T follicular helper cell (primary cell): ENCODE measurements at regions not wholly inside any gene's neighbourhood (a gene's known extent, or its start where the extent isn't known, plus 50 kb on each side); places are given as distances from the start of the nearest gene placed in this dataset.

Source experiments
- DNase-seq: peaks from one replicate; pipeline ENCODE4 v3.0.0-alpha.2; 2020; ENCODE audit warnings: low read depth

DNA sequence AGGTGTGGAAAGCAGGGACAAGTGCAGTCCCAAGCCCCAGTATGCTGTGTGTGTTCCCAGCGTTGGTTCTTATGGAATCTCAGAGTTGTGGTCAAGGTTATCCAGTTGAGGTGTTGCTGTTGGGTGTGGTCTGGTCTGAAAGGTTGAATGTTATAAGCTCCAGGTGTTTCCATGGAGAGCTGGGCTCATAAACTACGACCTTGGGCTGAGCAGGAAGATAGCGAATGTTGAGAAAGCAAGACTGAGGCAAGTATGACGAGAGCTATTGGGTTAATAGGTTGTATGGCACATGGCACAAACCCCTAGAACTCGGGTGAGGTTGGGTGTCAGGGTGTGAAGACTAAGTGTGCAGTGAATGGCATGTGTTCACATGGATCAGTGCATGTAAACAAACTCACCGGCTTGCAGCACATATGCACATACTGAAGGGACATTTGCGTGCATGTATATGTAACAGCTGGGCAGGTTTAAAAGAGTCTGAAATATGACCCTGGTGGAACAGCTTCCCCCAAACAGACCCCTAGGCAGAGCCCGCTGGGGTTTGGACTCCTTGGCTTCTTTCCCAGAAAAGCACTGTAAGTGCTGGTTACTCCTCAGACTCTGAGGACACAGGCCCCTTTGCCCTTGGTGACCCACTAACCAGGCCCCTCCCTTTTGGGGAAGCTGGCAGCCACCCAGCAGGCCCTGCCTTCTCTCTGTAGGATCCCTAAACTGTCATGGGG, 117.5 kb downstream of the NAV1 start:
- no peak for DNase-seq

DNA sequence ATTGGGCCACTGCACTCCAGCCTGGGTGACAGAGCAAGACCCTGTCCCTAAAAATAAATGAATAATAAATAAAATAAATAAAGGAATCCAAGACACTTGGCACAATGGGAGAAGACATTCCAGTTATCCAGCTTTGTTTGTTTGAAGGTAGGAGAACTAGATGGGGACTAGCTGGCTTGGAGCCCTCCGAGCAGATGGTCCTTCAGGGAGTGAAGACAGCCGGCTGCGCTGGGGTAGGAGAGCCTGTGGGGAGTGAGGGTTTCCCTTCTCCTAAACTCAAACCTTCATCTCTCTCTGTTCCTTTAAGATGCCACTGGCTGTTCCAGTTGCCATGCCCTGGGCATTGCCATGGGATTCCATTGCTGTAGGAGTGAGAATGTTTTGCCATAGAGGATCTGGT, 120.6 kb downstream of the NAV1 start:
- no peak for DNase-seq

DNA sequence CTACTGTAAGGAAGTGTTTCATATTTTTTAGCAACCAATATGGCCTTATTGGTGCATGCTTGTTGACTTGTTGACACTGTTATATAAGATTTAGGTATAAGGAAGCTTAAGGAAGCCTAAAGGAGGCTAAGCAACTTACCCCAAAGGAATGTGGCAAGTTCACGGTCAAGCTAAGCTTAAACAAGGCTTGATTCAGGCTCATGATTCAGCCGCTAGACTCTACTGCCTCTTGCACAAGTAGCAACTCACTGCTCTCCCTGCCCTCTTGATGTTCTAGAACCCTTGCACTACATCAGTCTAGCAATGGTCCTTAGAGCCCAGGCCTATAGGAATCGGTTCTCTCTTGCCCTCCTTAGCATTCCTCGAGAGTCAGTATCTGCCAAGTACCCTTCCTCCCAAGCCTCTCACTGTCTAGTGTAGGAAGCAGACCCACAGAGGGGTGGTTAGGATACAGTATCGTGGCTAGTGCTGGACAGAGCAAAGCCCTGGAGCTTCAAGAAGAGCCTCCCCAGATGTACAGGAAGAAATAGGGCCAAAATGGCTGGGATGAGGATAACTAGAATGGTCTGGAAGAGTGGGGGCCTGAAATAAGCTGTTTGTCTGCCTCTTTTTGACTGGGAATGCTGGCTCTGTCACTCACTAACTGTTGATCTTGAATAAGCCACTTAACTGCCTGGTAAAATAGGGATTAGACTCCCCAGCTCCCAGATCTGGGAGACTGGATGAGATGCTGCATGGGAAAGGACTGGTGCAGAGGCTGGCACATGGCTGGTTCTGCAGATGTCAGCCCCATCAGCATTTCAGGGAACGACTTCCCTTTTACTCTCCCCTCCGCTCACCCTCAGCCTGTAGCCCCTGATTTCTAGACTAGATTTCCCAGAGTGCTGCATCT, 122.2 kb downstream of the NAV1 start:
- DNase-seq, result no peak

DNA sequence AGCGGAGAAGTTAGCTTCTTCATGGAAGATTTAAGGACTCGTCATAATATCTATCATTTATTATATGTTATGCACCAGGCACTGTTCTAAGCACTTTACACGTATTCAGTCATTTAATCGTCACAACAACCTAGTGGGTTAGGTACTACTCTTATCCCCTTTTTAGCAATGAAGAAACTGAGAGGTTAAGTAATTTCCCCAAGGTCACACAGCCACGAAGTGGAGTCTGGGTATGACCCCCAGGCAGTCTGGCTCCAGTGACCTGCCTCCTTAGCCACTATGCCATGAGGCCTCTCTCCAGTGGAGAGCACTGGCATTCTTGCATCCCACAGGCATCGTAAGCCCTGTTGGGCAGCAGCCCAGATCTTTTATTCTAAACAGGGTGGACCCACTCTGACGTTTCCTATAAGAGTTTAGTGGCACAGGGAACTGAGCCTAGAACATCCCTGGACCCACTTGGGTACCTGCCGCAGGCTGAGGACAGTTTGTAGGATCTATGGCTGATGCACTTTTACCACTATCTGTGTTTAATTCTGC, 123.0 kb downstream of the NAV1 start:
- DNase-seq, result no peak

DNA sequence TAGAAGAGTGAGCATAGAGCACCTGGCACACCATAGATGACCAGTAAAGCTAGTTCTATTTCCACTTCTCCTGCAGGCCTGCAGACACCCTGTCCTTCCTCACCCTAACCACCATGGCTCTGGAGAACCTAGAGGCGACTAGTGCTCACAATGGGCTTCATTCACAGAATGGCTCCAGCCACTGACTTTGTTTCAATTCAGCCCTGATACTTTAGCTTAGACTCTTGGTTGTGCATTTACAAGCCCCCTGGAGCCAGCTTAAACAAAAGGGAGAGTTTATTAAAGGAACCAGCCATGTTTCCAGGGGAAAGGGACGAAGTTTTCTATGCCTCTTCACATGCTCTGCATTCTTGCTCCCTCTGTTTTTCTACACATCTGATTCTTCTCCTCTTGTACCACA, 123.7 kb downstream of the NAV1 start:
- no peak for DNase-seq

DNA sequence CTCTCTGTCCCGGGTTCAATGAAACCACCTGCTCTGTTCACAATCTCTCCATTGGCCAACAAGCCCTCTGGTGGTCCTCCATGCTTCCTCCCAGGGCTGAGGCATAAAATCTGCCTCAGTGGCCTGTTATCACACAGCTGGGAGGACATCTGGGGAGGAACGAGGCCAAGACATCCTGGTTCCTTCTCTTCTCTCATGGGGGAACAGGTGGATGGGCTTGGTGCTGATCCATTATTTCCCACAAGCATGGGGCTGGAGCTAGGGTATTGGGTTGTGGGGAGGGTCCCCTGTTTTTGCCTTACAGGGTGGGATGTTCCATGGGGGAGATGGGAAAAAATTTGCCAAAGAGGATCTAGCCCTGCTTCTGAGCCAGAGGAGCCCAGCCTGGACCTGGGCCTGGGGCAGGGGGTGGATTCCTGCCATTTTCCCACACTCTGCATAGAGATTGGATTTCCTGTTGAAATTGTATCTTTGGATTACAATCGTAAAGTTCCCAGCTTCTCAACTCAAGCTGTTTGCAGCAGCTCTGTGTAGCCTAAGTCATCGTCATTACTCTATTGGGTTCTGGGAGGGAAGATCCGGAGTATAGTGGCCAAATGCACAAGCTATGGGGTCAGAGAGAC, 124.7 kb downstream of the NAV1 start:
- no peak for DNase-seq

DNA sequence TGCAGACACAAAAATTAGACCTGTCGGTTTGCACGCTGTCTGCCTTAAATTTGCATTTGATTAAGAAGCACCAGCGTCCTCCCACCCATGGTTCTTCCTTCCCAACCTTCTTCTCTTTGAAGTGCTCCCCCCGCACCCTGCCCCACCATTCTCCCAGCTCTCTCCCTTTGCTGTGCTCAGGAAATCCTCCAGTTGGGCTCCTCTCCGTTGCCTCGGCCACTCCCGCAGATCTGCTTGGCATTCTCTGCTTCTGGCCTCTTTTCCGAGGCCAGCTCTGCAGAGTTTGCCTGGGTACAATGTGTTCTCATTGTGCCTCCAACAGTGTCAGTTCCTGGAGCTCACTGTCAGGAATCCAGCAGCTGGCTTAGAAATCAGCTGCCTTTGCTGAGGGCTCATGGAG, 126.1 kb downstream of the NAV1 start:
- DNase-seq, result no peak

DNA sequence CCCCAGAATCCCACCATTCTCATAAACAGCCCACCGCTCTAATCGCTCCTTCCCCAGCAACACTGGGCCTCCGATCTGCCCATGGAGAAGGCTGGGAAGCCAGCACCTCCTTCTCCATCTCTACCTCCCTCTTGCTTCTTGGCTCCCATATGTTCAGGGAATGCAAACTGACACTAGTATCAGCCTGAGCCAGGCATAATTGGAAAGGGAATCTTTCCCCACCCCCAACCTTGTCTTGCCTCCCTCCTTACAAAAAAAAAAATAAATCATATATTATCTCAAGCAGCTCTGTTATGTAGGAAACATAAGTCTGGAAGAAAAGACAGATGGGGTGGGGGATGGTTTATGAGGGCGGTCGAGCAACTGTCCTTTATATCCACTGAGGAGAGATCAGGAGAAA, 127.2 kb downstream of the NAV1 start:
- DNase-seq, result no peak

DNA sequence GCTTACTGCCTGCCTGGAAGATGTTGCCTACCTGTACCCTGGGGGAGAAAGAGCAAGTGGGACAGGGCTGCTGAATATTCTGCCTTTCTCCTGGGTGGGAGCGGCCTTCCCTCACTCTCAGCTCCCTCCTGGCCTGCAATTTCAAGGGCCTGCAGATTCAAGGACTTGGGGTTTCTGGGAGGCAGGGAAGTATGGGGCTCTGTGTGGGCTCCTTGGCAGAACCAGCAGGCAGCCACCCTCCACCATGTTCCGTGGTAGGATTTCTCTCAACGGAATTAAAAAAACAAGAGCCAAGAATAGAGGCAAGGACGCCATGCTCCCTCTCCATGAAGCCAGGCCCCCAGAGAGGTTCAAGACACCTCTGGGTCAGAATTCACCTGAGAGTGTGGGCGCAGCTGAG, 127.7 kb downstream of the NAV1 start:
- no peak for DNase-seq

DNA sequence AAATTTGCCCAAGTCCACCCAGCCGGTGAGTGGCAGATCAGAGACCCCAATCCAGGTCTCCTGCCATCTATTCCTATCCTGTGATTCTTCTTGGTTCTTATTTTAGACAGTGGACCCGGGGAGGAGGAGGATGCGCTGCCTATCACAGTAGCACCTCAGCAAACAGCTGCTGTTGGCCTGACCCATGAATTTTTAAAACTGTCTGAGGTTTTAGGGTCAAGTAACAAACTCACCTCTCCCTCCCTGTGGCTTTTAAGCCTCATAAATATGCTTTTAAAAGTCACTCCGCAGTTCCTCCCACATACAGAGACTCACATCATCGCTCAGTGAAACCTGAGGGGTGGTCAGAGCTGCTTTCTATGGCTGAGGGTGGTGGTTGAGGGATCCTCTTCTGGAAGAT, 128.6 kb downstream of the NAV1 start:
- DNase-seq, result no peak

DNA sequence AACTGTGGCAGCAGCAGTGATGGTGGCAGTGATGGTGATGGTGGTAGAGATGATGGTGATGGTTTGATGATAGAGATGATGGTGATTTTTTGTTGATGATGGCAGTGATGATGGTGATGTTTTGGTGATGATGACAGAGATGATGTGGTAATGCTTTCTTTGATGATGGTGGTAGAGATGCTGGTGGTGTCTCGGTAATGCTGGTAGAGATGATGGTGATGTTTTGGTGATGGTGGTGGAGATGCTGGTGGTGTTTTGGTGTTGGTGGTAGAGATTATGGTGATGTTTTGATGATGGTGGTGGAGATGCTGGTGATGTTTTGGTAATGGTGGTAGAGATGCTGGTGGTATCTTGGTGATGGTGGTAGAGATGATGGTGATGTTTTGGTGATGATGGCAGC, 131.6 kb downstream of the NAV1 start:
- no peak for DNase-seq

DNA sequence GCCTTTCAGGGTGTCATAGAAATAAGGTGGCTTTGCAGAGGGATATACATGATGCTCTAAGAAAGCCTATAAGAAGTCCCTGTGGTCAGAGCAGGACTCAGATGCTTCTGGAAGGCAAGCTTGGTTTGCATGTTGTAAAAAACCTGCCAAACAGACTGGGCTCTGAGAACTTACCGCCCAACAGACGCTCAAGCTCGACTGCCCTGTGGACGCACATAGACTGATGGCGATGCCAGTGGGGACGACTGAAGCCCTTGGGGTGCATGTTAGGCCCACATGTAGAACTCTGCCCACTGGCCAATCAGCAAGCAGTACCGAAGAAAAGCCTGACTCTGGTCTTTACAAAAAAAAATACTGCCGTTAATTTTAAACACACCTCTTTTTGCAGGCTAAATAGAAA, 133.8 kb downstream of the NAV1 start:
- no peak for DNase-seq

DNA sequence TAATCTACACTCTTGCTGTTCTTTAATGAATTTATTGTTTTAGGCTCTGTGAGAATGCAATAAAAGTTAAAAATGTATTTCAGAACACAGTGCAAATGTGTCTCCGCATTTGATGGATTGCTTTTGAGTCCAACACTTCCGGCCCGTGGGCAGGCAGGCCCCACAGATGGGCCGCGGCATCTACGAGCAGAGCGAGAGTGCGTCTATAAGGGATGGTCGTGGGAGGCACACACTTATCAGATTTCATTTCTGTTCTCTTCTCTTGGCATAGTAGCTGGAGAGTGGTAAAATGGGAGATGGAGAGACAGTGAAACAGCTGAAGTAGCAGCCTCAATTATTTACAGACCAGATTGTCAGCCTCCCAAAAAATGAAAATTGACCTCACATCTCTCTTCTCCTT, 134.2 kb downstream of the NAV1 start:
- no peak for DNase-seq

DNA sequence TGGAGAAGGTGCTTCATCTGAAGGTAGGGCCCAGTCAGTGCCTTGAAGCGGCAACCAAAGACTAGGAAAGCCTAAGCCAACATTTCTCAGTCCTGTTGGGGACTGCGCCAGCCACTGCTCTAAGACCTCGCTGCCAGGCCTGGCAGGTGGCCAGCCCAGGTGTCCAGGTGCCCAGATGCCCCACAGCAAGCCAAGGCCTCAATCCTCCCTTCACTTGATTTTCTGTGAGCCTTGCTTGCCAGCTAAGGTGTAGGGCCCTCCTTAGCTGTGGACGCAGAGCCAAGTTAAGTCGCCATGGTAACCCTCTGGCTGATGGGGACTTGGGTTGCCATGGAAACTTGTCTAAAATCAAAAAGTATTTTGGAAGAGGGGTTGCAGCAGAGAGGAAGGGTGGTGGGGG, 135.0 kb downstream of the NAV1 start:
- no peak for DNase-seq

DNA sequence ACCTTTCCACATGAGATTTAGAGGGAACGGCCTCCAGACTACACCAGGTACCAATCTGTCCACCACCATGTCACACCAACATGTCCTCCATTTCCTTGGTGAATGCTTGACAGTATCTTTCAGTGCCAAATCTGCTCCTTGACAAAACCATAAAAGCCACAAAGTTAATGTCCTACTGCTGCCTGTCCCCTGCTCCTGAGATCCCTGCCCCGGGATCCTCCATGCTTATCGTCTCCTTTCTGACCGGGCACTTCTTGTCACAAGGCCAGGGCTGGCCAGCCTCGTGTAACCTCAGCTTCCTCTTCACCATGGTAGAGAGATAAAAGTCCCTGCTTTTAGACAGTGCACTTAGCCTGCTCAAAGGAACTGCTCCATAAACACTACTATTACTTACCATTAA, 136.2 kb downstream of the NAV1 start:
- DNase-seq, result no peak

DNA sequence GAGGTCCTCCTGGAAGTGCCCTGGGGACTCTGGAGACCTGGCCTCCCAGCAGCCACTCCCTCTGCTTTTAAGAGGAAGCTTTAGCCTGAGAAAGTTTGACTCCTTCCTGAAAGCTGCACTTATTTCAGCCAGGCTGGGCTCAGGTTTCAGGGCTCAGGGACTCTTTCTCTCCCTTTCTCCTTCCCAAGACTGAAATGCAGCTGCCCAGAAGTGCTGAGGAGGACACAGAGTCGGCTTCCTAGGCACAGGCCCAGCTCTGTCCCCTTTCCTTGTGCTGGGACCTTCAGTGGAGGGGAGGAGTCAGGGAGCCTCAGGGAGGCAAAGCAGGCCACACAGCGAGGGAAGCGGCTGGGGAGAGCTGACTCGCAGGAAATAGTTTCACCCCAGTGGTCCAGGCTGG, 137.3 kb downstream of the NAV1 start:
- DNase-seq, result no peak

DNA sequence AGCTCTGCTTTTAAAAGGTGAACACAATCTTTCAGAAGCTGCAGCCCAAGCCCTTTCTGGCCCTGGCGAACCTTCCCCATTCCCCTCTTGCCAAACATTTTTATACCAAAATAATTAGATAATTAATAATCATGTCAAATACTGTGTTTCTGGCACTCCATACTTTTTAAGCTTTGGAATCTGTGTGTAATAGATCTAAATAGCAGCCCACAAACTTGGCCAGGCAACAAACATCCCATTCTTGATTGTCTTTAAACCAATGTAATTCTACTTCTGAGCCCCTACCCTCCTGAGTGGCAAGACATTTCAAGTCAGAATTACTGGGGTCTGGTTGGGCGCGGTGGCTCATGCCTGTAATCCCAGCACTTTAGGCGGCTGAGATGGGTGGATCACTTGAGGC, 137.7 kb downstream of the NAV1 start:
- no peak for DNase-seq

DNA sequence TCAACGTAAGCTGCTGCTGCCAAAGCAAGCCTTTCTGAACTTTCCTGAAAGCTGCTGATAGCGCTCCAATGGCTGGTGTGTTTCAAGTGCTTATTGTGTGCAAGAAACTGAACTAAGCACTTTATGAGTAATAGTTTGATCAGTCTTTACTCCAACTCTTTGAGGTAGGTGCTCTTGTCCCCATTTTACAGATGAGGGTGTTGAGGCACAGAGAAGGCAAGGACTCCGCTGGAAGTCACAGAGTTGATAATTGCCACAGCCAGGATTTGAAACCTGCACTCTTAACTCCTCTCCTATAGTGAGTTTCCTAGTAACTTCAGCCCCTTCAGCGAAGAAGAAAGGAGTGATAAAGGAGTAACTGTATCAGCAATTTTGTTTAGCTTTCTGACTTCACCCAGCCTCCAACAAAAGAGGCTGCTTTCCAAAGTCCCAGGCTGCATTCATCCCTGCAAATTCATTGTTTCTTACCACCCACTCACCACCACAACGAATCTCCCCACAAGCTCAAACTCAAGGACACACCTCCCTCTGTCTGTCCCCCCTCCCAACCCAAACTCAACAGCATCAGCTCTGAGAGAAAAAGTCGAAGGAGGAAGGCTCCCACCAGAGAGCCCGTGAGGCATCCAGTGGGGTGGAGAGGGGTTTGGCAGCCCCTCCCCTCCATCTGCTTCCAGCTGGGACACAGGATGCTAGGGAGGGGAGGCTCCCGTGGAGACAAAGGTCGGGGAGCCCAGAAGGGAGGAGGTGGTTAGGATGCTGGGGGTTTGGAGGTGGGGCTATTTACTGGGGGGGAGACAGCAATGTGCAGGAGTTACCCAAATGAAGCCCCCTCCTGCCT, 139.6 kb downstream of the NAV1 start:
- no peak for DNase-seq

DNA sequence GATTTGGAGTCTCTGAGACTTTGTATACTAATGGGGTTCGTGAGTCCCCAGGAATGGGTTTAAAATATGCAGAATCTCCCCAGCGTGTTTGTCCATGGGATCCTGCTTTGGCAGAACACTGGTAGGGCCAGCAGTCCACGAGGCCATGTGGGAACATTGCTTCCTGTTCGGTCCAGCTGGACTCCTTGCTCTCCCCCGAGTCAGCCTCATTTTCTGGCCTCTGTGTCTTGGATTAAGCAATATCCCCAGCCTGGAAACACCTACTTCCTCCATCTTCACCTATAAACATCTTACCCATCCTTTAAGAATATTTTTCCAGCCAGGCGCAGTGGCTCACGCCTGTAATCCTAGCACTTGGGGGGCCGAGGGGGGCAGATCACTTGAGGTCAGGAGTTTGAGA, 142.4 kb downstream of the NAV1 start:
- DNase-seq, result no peak

DNA sequence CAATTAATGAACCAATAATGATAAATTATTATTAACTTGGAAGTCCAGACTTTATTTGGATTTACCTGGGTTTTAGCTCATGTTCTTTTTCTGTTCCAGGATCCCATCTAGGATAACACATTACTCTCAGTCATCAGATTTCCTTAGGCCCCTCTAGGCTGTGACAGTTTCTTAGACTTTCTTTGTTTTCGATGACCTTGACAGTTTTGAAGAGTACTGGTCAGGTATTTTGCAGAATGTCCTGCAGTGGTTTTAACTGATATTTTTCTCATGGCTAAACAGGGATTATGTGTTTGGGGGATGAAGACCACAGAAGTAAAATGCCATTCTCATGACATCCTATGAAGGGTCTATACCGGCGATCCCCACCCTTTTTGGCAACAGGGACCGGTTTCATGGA, 144.0 kb downstream of the NAV1 start:
- no peak for DNase-seq

DNA sequence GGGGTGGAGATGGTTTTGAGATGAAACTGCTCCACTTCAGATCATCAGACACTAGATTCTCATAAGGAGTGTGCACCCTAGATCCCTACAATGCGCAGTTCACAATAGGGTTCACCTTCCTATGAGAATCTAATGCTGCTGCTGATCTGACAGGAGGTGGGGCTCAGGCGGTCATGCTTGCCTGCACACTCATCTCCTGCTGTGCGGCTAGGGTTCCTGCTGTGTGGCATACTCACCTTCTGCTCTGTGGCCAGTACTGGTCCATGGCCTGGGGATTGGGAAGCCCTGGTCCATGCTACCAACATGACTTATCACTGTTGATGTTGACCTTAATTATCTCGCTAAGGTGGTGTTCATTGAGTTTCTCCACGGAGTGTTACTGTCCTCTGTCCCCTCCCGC, 144.5 kb downstream of the NAV1 start:
- DNase-seq, result no peak

DNA sequence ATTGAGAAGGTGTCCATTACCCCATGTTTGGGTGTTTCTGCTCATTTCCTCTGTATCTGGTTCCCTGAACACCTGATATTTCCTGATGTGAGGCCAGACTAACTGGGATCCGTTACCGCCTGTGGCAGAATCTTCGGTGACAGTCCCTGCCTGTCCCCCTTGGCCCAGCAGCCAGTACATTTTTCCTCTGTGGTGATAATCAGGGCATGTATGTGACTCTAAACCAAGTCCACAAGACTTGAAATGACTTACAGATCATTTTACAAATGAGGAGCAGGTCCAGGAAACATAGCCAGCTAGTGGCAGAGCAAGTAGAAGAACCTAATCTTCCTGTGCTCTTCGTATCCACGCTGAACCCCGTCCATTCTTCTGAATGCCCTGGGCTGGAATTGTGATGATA, 143.5 kb upstream of the IPO9 start:
- no peak for DNase-seq
